GM21737 (cell line): ENCODE measurements at regions not wholly inside any gene's neighbourhood (a gene's known extent, or its start where the extent isn't known, plus 50 kb on each side); places are given as distances from the start of the nearest gene placed in this dataset.
"Not testable (repeated sequence)": the region's sequence is repeated elsewhere in the genome, so short reads cannot be mapped to it uniquely, and the experiment has no call there.

Experiments used
- ATAC-seq: cut with Tn5 transposase; IDR thresholded peaks from one replicate; pipeline ENCODE4 v1.9.1; 2021; ENCODE audit warnings: mild to moderate bottlenecking, moderate library complexity; ENCODE audit not compliant: unreplicated experiment

DNA sequence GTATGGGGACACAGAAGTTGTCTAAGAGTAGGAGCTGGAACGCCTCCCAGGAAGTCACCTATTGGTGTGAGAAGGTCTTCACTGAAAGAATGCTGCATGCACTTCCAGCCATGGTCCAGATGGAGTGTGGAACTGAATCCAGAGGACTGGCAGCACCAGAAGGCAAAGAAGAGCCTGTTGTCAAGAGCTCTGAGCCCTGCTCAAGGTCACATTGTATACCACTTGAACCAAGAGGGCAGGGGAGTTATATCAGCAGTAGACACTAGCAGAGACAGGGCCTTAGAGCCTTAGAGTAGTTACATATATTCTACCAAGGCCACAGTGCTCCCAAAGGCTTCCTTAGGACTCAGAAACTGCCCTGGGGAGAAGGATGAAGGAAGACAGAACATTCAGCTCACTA, 130.8 kb upstream of the POC5 start:
- ATAC-seq: no peak

DNA sequence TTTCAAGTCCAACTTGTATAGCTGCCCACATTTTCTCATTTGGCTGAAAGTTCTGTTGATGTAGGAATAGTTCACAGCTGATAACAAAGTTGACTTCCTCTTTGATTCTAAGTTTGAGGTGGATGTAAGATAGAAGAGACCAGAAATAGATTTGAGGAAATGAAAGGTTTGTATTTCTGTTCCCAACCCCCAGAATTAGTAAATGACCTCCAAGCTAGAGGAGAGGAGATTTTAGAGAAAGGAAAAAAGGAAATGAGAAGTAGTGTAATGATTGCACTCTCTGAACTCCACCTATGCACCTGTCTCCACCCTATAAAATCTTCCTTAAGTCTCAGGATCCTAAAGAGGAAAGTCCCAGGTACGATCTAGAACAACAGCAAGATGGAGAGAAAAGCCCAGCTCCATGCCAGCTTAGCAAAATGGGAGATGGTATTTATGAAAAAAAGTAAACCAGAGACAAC, 130.4 kb upstream of the POC5 start:
- ATAC-seq: peak; percentile 90

DNA sequence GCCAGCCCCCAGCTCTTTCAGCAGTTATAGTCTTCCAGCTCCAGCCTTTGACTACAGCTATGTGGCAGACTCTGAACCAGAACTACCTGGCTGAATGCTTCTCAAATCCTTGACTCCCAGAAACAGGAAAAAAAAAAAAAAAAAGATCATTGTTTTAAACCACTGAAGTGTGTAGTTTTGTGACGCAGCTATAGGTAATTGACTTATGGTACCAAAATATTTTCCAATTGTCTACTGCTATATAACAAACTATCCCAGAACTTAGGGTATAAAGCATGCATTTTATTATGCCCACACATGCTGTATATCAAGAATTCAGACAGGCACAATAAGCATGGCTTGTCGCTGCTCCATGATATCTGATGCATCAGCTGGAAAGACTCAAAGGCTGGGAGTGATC, 127.1 kb upstream of the POC5 start:
- ATAC-seq: no peak

DNA sequence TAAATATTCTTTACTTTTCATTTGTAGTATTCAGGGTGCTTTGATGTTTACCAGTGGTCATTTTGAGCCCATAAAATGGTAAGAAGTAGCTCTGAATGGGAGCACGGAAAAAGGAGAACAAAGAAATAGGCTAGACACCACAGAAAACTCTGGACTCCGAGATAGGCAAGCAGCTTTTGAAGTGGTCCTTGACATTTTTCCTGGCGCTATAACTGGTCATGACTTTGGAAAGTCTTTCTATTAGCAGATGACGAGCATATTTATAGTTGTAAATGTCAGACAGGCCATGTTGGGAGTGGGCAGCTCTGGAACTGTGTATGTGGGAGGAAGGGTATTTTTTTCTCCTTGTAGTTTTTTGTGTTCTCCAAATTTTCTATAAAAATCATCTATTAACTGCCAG, 126.1 kb upstream of the POC5 start:
- ATAC-seq: no peak

DNA sequence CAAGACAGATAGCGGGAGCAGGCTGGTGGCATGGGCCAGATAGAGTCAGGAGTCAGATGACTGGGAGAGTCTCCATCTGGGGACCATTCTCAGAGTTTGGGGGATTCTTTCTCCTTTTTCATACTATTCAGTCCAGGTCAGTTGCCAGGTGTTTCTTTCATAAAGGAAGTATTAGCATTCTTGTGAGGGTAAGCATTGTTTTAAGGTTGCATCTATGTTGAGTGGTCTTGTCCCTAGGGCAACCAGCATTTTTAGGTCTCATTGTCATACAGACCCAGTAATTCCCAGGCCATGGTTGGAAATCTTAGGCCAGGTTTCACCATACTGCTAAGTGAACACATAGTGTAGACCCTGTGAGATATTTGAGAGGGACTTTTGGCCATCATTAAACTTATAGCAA, 122.3 kb upstream of the POC5 start:
- ATAC-seq: no peak

DNA sequence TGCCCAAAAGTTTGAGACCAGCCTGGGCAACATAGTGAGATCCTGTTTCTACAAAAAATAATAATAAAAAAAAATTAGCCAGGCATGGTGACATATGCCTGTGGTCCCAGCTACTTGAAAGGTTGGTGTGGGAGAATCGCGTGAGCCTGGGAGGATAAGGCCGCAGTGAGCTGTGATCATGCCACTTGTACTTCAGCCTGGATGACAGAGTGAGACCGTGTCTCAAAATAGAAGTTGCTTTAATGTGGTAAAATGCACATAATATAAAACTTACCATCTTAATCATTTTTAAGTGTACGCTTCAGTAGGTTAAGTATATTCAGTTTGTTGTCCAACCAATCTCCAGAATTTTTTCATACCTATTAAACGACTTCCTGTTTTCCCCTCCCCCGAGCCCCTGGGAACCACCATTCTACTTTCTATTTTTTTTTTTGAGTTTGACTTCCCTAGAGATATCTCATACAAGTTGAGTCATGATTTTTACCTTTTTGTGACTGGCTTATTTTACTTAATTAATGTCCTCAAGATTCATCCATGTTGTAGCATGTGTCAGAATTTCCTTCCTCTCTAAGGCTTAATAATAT, 120.1 kb upstream of the POC5 start:
- no peak for ATAC-seq

DNA sequence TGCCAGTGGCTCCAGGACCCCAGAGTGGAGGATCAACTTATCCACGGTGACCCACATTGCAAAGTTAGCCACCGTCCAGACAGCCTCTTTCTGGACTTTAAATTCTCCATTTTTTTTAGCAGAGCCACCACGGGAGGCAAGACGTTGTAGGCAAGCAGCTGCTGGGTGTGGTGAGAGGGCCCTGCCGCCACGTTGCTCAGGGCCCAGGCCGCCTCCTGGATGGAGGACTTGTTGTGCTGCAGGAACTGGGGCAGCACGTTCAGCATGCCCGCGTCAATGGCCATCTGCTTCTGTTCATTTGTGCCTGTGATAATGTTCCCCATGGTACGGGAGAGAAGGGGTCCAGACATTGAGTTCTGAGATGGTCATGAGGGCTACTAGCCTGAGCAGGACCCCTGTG, 114.3 kb upstream of the POC5 start:
- ATAC-seq: no peak

DNA sequence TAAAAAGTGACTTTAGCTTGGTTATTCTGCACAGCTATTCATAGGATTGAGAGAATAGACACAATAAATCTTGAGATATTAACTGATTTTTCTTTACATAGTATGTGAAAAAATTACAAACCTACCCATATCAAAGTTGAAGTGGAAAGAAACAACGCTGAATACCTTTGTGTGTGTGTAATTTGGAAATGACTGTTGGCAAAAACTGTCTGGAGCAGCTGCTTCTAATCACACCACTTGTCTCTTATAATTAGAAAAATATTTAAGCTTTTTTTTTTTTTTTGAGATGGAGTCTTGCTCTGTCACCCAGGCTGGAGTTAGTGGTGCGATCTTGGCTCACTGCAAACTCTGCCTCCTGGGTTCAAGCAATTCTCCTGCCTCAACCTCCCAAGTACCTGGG, 110.8 kb upstream of the POC5 start:
- ATAC-seq: no peak

DNA sequence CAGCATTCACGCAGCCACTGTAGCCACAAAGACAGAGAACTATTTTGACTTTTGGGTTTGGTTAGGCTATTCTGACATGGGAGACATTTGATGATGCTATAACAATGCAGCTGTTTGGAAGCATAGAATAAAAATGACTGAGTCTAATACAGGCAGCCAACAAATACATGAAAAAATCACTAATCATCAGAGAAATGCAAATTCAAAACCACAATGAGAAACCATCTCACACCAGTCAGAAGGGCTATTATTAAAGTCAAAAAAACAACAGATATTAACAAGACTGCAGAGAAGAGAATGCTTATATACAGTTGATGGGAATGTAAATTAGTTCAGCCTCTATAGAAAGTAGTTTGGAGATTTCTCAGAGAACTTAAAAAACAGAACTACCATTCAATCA, 107.1 kb upstream of the POC5 start:
- no peak for ATAC-seq

DNA sequence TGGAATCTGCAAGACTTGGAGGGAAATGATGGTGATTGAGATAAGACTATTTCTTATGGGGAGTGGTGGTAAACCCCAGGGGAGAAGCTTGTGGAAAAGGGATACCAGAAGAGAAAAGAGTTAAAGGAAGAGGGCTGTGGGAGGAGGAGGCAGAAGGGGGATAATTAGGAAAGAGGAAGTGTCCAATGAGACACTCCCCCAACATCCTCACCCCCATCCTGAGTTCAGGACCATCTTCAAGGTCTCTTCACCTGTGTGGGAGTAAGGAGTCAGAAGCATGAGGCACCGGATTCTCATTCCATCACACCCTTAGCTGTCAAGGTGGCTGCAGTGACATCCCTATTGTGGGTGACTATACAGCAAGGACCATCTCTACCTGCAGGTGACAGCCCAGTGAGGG, 106.6 kb upstream of the POC5 start:
- ATAC-seq: no peak

DNA sequence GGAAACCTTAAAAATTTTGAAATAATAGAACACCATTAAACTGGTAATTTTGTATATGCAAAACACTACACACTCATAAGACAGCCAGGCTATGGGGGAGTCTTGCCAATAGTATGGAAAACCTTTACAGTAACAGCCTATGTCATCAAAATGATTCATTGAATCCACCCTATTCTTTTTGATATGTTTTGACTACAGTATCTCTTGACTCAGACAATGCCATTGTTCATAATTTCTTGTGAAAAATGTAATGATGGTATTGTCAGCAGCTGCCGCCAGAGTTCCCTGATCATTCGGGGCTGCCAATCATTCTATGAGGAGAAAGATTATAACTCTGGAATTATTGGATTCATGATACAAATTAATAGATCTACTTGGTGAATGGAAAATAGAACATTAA, 101.4 kb upstream of the POC5 start:
- ATAC-seq: no peak

DNA sequence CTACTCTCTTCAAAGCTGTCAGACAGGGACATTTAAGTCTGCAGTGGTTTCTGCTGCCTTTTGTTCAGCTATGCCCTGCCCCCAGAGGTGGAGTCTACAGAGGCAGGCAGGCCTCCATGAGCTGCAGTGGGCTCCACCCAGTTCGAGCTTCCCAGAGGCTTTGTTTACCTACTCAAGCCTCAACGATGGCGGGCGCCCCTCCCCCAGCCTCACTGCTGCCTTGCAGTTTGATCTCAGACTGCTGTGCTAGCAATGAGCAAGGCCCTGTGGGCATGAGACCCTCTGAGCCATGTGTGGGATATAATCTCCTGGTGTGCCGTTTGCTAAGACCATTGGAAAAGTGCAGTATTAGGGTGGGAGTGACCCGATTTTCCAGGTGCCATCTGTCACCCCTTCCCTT, 82.5 kb upstream of the POC5 start:
- ATAC-seq: not testable (repeated sequence)

DNA sequence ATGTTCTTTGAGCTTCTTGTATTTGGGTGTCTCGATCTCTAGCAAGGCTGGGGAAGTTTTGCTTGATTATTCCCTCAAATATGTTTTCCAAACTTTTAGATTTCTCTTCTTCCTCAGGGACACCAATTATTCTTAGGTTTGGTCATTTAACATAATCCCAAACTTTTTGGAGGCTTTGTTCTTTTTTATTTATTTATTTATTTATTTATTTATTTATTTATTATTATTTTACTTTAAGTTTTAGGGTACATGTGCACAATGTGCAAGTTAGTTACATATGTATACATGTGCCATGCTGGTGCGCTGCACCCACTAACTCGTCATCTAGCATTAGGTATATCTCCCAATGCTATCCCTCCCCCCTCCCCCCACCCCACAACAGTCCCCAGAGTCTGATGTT, 52.1 kb upstream of the POC5 start:
- not testable (repeated sequence) for ATAC-seq
